Activated CD4-positive, alpha-beta T cell treated with anti-CD3 and anti-CD28 coated beads, Interleukin-2, amount 10 ng/mL, durations not matched to agents 7 days and 5 days (primary cell): ENCODE measurements at regions not wholly inside any gene's neighbourhood (a gene's known extent, or its start where the extent isn't known, plus 50 kb on each side); places are given as distances from the start of the nearest gene placed in this dataset.

ENCODE experiments used
- CTCF ChIA-PET: fragments of 350-600 bp; sonication (Branson Sonifier 250); formaldehyde crosslinking; loops from one replicate; lab custom pipeline; 2021; ENCODE audit warnings: antibody characterized with exemption; lab: Charles Lee
- POLR2A ChIA-PET: fragments of 350-600 bp; sonication (Branson Sonifier 250); formaldehyde crosslinking; loops from one replicate; lab custom pipeline; 2021; ENCODE audit warnings: antibody characterized with exemption; lab: Charles Lee
- DNase-seq: peaks from one replicate; pipeline ENCODE4 v3.0.0-alpha.2; 2020
- H3K27ac Mint-ChIP-seq: one replicate; pipeline ENCODE4 v1.8.0; 2021; ENCODE audit warnings: mild to moderate bottlenecking, moderate library complexity, mixed read lengths
- H3K27me3 Mint-ChIP-seq: one replicate; pipeline ENCODE4 v1.8.0; 2021; ENCODE audit warnings: mixed read lengths
- H3K36me3 Mint-ChIP-seq: one replicate; pipeline ENCODE4 v1.8.0; 2021; ENCODE audit warnings: low read depth, mixed read lengths
- H3K4me1 Mint-ChIP-seq: one replicate; pipeline ENCODE4 v1.8.0; 2021; ENCODE audit warnings: mixed read lengths
- H3K4me3 Mint-ChIP-seq: one replicate; pipeline ENCODE4 v1.8.0; 2021; ENCODE audit warnings: mild to moderate bottlenecking, moderate library complexity, mixed read lengths
- H3K9me3 Mint-ChIP-seq: one replicate; pipeline ENCODE4 v1.8.0; 2021; ENCODE audit warnings: mixed read lengths

DNA sequence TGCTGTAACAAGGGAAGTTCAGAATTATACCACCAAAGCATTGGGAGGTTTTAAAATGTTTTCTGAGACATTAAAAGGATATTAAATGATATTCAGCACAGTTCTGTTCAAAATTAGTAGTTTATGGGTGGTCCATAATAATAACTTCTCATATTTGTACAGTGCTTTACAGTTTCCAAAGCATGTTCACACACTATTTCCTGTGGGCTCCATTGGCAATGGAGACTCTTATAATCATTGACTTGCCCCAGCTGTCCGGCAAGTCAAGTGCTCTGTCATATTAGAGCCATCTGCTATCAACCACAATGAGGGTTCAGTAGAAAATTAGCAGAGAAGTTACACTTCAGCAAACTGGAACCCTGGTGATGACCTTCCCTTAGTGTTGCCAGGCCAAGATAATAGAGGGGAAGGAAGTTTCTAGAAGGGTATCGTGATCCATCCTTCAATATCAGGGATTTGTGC is 526.6 kb upstream of the CCDC196 start:
- POLR2A ChIA-PET, result no interaction called here

GRCh38 chr14:65961004-65961403 is 525.2 kb upstream of the CCDC196 start:
- no peak overlapping the region for H3K4me3 Mint-ChIP-seq
- no peaks in the 10 kb centered on the region for H3K36me3 Mint-ChIP-seq
- peak; percentile 59 for DNase-seq
- POLR2A ChIA-PET, result interaction anchor here (0.5 to 0.7 kb wide), 2 partner anchors 617 to 936 kb away, joined by 3 read pairs; no protein-coding TSS in a partner anchor
- peaks cover 11% of the 10 kb centered on the region for H3K27me3 Mint-ChIP-seq
- CTCF ChIA-PET, result interaction anchor here (0.6 to 1.9 kb wide), 17 partner anchors 9 to 796 kb away, joined by 3 to 12 read pairs (median 4); no protein-coding TSS in a partner anchor
- no peak overlapping the region for H3K27ac Mint-ChIP-seq
- peaks cover 40% of the 10 kb centered on the region for H3K4me1 Mint-ChIP-seq
- no peaks in the 10 kb centered on the region for H3K9me3 Mint-ChIP-seq

More for the DNA sequence above, 526.6 kb upstream of the CCDC196 start:
- H3K36me3 Mint-ChIP-seq, result peaks cover 2% of the 10 kb centered on the region
- CTCF ChIA-PET, result interaction anchor here (0.6 to 1.6 kb wide), 6 partner anchors 9 to 544 kb away, joined by 3 to 5 read pairs (median 3); no protein-coding TSS in a partner anchor
- no peaks in the 10 kb centered on the region for H3K9me3 Mint-ChIP-seq
- H3K27me3 Mint-ChIP-seq, result peaks cover 6% of the 10 kb centered on the region
- no peak for DNase-seq
- H3K27ac Mint-ChIP-seq, result peak overlapping the region; percentile 62
- no peak overlapping the region for H3K4me3 Mint-ChIP-seq
- peaks cover 45% of the 10 kb centered on the region for H3K4me1 Mint-ChIP-seq

DNA sequence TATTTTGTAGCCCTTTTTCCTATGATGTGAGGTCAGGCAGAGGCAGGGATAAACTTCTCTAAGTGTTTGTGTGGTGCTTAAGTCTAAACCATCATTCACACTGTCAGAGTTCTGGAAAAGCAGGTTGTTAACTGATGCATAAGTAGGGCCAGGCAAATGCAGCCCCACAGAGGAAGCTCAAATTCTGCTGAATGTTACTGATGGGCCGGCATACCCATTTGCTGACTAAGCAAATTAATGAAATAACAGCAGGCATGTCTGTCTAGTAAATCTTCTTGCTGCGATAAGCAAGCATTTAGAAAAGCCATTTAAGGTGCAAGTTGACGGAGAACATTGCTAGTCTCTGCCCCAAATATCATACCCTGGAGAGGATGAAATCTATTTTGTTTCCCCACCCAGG is 523.2 kb upstream of the CCDC196 start:
- Mint-ChIP-seq H3K36me3 (no peaks in the 10 kb centered on the region), H3K4me1 (peaks cover 40% of the 10 kb centered on the region), H3K9me3 (no peaks in the 10 kb centered on the region), H3K4me3 (no peak overlapping the region), H3K27ac (no peak overlapping the region), H3K27me3 (peaks cover 18% of the 10 kb centered on the region)
- no peak for DNase-seq
- CTCF ChIA-PET, result interaction anchor here (1.0 kb wide), 1 partner anchor 10 kb away, joined by 3 read pairs; no protein-coding TSS in a partner anchor
- POLR2A ChIA-PET, result no interaction called here

- ChIA-PET CTCF (interaction anchor here (1.2 kb wide), 1 partner anchor 23 kb away, joined by 3 read pairs; no protein-coding TSS in a partner anchor), POLR2A (no interaction called here)
- Mint-ChIP-seq H3K4me1 (peaks cover 31% of the 10 kb centered on the region), H3K27me3 (peaks cover 20% of the 10 kb centered on the region), H3K4me3 (no peak overlapping the region), H3K36me3 (no peaks in the 10 kb centered on the region), H3K27ac (no peak overlapping the region), H3K9me3 (no peaks in the 10 kb centered on the region)
- no peak for DNase-seq
Observed at GRCh38 chr14:65964366-65964765, 521.8 kb upstream of the CCDC196 start.

DNA sequence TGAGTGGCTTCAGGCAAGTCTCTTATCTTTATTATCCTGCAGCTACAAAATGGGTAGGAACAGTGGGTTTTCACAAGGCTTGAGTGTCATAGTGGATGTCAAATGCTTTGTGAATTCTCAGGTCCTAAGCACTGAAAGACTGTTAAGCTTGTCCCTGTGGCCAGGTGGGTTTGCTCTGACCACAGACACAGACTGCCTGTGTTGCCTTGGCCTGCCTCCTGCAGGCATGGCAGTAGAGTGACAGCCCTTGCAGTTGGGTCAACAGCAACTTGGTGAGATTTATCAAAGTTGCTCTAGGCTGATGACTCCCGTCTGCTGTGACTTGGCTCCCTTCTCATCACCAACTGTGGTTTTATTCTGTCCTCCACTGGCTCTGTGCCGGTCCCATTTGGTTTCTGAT is 520.0 kb upstream of the CCDC196 start:
- POLR2A ChIA-PET, result no interaction called here
- DNase-seq, result no peak
- Mint-ChIP-seq H3K27me3 (peaks cover 24% of the 10 kb centered on the region), H3K4me1 (peaks cover 14% of the 10 kb centered on the region), H3K36me3 (no peaks in the 10 kb centered on the region), H3K27ac (no peak overlapping the region), H3K9me3 (no peaks in the 10 kb centered on the region), H3K4me3 (no peak overlapping the region)
- CTCF ChIA-PET, result interaction anchor here (1.2 kb wide), 1 partner anchor 141 kb away, joined by 6 read pairs; no protein-coding TSS in a partner anchor

DNA sequence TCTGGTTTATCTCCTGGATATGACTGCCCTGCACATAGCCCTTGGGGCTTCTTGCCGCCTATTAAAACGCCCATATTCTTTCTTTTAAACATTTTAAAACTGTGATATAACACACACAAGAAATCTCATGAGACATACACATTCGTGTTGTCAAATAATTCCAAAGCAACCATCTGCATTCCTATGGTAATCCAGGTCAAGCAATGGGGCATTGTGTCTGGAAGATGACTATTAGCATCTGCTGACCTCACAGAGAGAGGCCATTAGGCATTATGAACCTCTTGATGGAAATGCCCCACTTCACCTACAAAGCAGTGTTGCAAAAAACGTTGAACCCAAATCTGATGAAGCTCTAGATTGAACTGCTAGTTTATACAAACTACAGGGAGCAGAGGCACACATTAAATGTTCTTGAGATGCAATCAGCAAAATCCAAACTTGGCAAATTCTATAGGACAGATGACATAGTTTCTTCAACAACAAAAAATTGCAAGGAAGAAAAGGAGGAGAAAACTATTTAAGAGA is 513.8 kb upstream of the CCDC196 start:
- ChIA-PET POLR2A (no interaction called here), CTCF (interaction anchor here (3.2 kb wide), 1 partner anchor 12 kb away, joined by 7 read pairs; no protein-coding TSS in a partner anchor)
- Mint-ChIP-seq H3K36me3 (no peaks in the 10 kb centered on the region), H3K9me3 (no peaks in the 10 kb centered on the region), H3K4me1 (no peaks in the 10 kb centered on the region), H3K27me3 (peaks cover 20% of the 10 kb centered on the region), H3K4me3 (no peak overlapping the region), H3K27ac (no peak overlapping the region)
- no peak for DNase-seq

DNA sequence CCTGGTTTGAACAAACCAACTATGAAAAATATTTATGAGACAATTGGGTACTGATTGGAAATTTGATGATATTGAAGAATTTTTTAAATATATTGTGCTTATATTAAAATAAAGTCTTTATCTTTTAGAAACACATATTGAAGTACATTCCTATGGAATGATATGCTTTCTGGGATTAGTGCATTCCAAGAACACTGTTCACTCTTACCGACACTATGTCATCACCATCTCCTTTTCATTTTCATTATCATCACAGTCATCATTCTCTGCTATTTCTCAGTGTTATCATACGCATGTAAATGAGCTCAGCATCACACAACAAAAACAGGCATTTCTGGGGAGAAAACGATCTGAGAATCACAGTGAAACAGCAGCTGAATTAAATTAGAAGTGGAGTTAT is 513.3 kb upstream of the CCDC196 start:
- Mint-ChIP-seq H3K4me3 (no peak overlapping the region), H3K27ac (no peak overlapping the region), H3K9me3 (no peaks in the 10 kb centered on the region), H3K27me3 (peaks cover 16% of the 10 kb centered on the region), H3K36me3 (no peaks in the 10 kb centered on the region), H3K4me1 (no peaks in the 10 kb centered on the region)
- DNase-seq, result no peak
- ChIA-PET POLR2A (no interaction called here), CTCF (interaction anchor here (0.6 to 3.2 kb wide), 3 partner anchors 12 to 763 kb away, joined by 5 to 7 read pairs (median 6); no protein-coding TSS in a partner anchor)

GRCh38 chr14:65975865-65976264 is 510.3 kb upstream of the CCDC196 start:
- Mint-ChIP-seq H3K4me1 (no peaks in the 10 kb centered on the region), H3K36me3 (peaks cover 5% of the 10 kb centered on the region), H3K27ac (no peak overlapping the region), H3K4me3 (no peak overlapping the region), H3K27me3 (peaks cover 10% of the 10 kb centered on the region), H3K9me3 (peaks cover 21% of the 10 kb centered on the region)
- CTCF ChIA-PET, result no interaction called here
- POLR2A ChIA-PET, result no interaction called here
- DNase-seq, result no peak

- Mint-ChIP-seq H3K36me3 (peaks cover 5% of the 10 kb centered on the region), H3K27me3 (peaks cover 10% of the 10 kb centered on the region), H3K4me3 (no peak overlapping the region), H3K4me1 (no peaks in the 10 kb centered on the region), H3K9me3 (peaks cover 22% of the 10 kb centered on the region), H3K27ac (peak overlapping the region; percentile 46)
- no peak for DNase-seq
- POLR2A ChIA-PET, result no interaction called here
- CTCF ChIA-PET, result no interaction called here
Observed at GRCh38 chr14:65976761-65977404, 509.3 kb upstream of the CCDC196 start.

- ChIA-PET CTCF (no interaction called here), POLR2A (no interaction called here)
- Mint-ChIP-seq H3K9me3 (peaks cover 26% of the 10 kb centered on the region), H3K4me3 (no peak overlapping the region), H3K27me3 (peaks cover 5% of the 10 kb centered on the region), H3K36me3 (peaks cover 5% of the 10 kb centered on the region), H3K27ac (no peak overlapping the region), H3K4me1 (peaks cover 3% of the 10 kb centered on the region)
- DNase-seq, result no peak
Observed at GRCh38 chr14:65981192-65981843, 504.9 kb upstream of the CCDC196 start.

- CTCF ChIA-PET, result no interaction called here
- H3K27me3 Mint-ChIP-seq, result peaks cover 5% of the 10 kb centered on the region
- H3K9me3 Mint-ChIP-seq, result peaks cover 8% of the 10 kb centered on the region
- H3K4me1 Mint-ChIP-seq, result peaks cover 7% of the 10 kb centered on the region
- H3K36me3 Mint-ChIP-seq, result no peaks in the 10 kb centered on the region
- no peak for DNase-seq
- H3K4me3 Mint-ChIP-seq, result no peak overlapping the region
- no peak overlapping the region for H3K27ac Mint-ChIP-seq
- POLR2A ChIA-PET, result no interaction called here
Observed at GRCh38 chr14:65986041-65986440, 500.1 kb upstream of the CCDC196 start.

- H3K27me3 Mint-ChIP-seq, result peaks cover 4% of the 10 kb centered on the region
- POLR2A ChIA-PET, result no interaction called here
- CTCF ChIA-PET, result interaction anchor here (0.6 to 1.7 kb wide), 4 partner anchors 10 to 269 kb away, joined by 3 to 6 read pairs (median 4); no protein-coding TSS in a partner anchor
- H3K27ac Mint-ChIP-seq, result no peak overlapping the region
- peaks cover 37% of the 10 kb centered on the region for H3K4me1 Mint-ChIP-seq
- peaks cover 8% of the 10 kb centered on the region for H3K36me3 Mint-ChIP-seq
- H3K9me3 Mint-ChIP-seq, result peaks cover 21% of the 10 kb centered on the region
- DNase-seq, result no peak
- H3K4me3 Mint-ChIP-seq, result no peak overlapping the region
Observed at GRCh38 chr14:65989981-65990380, 496.2 kb upstream of the CCDC196 start.

DNA sequence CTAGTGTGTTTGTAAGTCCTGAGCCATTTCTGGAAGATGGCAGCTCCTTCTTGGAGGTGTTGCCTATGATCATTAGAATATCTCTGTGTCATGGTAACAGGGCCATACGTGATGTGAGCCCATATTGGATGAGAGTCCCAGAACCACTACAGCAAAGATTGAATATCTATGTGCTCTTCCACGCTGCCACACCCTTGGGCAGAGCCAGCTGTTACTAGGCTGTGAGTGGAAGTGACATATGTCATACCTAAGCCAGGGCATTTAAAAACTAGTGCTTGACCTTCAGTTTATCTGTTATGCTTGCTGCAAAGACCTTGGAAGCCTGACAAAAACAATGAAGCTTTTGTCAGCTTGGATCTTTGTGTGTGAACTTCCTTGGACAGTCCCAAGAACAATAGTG is 495.1 kb upstream of the CCDC196 start:
- H3K9me3 Mint-ChIP-seq, result peaks cover 26% of the 10 kb centered on the region
- H3K4me3 Mint-ChIP-seq, result no peak overlapping the region
- ChIA-PET POLR2A (no interaction called here), CTCF (interaction anchor here (1.7 kb wide), 1 partner anchor 17 kb away, joined by 6 read pairs; no protein-coding TSS in a partner anchor)
- H3K36me3 Mint-ChIP-seq, result peaks cover 8% of the 10 kb centered on the region
- no peaks in the 10 kb centered on the region for H3K27me3 Mint-ChIP-seq
- H3K27ac Mint-ChIP-seq, result no peak overlapping the region
- no peak for DNase-seq
- H3K4me1 Mint-ChIP-seq, result peaks cover 37% of the 10 kb centered on the region
